Mammary epithelial cell (primary cell): ENCODE measurements at regions not wholly inside any gene's neighbourhood (a gene's known extent, or its start where the extent isn't known, plus 50 kb on each side); places are given as distances from the start of the nearest gene placed in this dataset.

ENCODE experiments used
- EZH2 ChIP-seq: IDR thresholded peaks from 2 replicates; pipeline ENCODE4 v1.6.1; 2012; ENCODE audit warnings: low read length, inconsistent platforms, borderline replicate concordance
- TF ChIP-seq, protein P1 (sequence below), 2 donors: IDR thresholded peaks in 1 of 2; conservative IDR thresholded peaks in 1 of 2; 2 replicates each; pipeline ENCODE4 v1.5.1; 2011 to 2012; ENCODE audit warnings: inconsistent platforms in 2 of 2, low read length in 2 of 2, mild to moderate bottlenecking in 2 of 2, control low read depth in 1 of 2, low read depth in 1 of 2; ENCODE audit not compliant: insufficient read depth in 1 of 2; ENCODE audit errors: extremely low read depth in 1 of 2

GRCh38 chr13:55000043-55000442, 1971.4 kb downstream of the OLFM4 start:
- TF ChIP-seq, protein P1, sequence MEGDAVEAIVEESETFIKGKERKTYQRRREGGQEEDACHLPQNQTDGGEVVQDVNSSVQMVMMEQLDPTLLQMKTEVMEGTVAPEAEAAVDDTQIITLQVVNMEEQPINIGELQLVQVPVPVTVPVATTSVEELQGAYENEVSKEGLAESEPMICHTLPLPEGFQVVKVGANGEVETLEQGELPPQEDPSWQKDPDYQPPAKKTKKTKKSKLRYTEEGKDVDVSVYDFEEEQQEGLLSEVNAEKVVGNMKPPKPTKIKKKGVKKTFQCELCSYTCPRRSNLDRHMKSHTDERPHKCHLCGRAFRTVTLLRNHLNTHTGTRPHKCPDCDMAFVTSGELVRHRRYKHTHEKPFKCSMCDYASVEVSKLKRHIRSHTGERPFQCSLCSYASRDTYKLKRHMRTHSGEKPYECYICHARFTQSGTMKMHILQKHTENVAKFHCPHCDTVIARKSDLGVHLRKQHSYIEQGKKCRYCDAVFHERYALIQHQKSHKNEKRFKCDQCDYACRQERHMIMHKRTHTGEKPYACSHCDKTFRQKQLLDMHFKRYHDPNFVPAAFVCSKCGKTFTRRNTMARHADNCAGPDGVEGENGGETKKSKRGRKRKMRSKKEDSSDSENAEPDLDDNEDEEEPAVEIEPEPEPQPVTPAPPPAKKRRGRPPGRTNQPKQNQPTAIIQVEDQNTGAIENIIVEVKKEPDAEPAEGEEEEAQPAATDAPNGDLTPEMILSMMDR (conservative IDR thresholded peaks at IDR 0.05 in 1 of 2, IDR thresholded peaks at IDR 0.05 in 1 of 2; ENCODE audit: extremely low read depth in 1 of 2, insufficient read depth in 1 of 2, low read depth in 1 of 2, low read length in 2 of 2), result no peak
- no peak for TF ChIP-seq EZH2
